Tibial nerve (tissue), 4 donors: ENCODE measurements at regions not wholly inside any gene's neighbourhood (a gene's known extent, or its start where the extent isn't known, plus 50 kb on each side); places are given as distances from the start of the nearest gene placed in this dataset.

Source experiments
- CTCF ChIP-seq, 5 experiments: fragments of 200-600 bp in 3 of 5; fragments of 450-650 bp in 2 of 5; sonication (generic) in 3 of 5; IDR thresholded peaks; one replicate each; pipeline ENCODE4 v1.5.1; 2016 to 2019; ENCODE audit warnings: antibody characterized with exemption in 5 of 5, mild to moderate bottlenecking in 3 of 5, moderate library complexity in 2 of 5
- EP300 ChIP-seq, 2 donors: sonication (generic); formaldehyde crosslinking; IDR thresholded peaks; one replicate each; pipeline ENCODE4 v1.6.1; 2017; ENCODE audit warnings: antibody characterized with exemption in 2 of 2, mild to moderate bottlenecking in 1 of 2
- POLR2A ChIP-seq, 2 donors: fragments of 450-650 bp; IDR thresholded peaks; one replicate each; pipeline ENCODE4 v1.6.1; 2017; ENCODE audit warnings: antibody characterized with exemption in 2 of 2, mild to moderate bottlenecking in 2 of 2, moderate library complexity in 2 of 2

- TF ChIP-seq CTCF (IDR thresholded peaks at IDR 0.05): no peak
- no peak for TF ChIP-seq POLR2A (IDR thresholded peaks at IDR 0.05)
- TF ChIP-seq EP300 (IDR thresholded peaks at IDR 0.05): no peak
These were observed 314.6 kb upstream of the PDE3A start for GRCh38 chr12:20053782-20054181.
